ENCODE measurements at regions not wholly inside any gene's neighbourhood (a gene's known extent, or its start where the extent isn't known, plus 50 kb on each side); places are given as distances from the start of the nearest gene placed in this dataset.

- TF ChIP-seq FOXP4 (CRISPR knock-in tag; IDR thresholded peaks at IDR 0.05) (no peak), RNF2 (conservative IDR thresholded peaks at IDR 0.05; ENCODE audit: low read depth) (no peak), MED1 (CRISPR knock-in tag; IDR thresholded peaks at IDR 0.05) (no peak), TFAP4 (IDR thresholded peaks at IDR 0.05; ENCODE audit: borderline replicate concordance, low read depth) (no peak), ZFP36 (IDR thresholded peaks at IDR 0.05; ENCODE audit: borderline replicate concordance, low read depth, low read length, partially characterized antibody) (no peak), DPF2 (CRISPR knock-in tag; IDR thresholded peaks at IDR 0.05; ENCODE audit: borderline replicate concordance, low read depth) (no peak), ZNF44 (CRISPR knock-in tag; IDR thresholded peaks at IDR 0.05) (no peak), MYPOP (CRISPR knock-in tag; IDR thresholded peaks at IDR 0.05) (no peak), RBFOX2 (IDR thresholded peaks at IDR 0.05; ENCODE audit: low read depth, low read length) (no peak), ZNF350 (CRISPR knock-in tag; IDR thresholded peaks at IDR 0.05; ENCODE audit: borderline replicate concordance, low read depth) (no peak)
These were observed 92.5 kb upstream of the SLC35B3 start (continued) for GRCh38 chr6:8527818-8528217.

- in situ Hi-C loops (cut with HindIII; ENCODE audit: extremely low pct_ligation_motif_present, low pct_unique_long_range_greater_than_20kb) = loop anchor here (25.0 kb wide), 1 partner anchor 1911 kb away; no protein-coding TSS in a partner anchor
- Histone ChIP-seq H3K36me3 (replicated peaks in 1 of 2; ENCODE audit: control insufficient read depth in 1 of 2, insufficient read depth in 2 of 2, low read length in 2 of 2) (no peaks in the 10 kb centered on the region), H3K4me1 (ENCODE audit: insufficient read depth, low read length) (no peaks in the 10 kb centered on the region), H3K4me3 (replicated peaks in 1 of 3; ENCODE audit: insufficient read depth in 1 of 3, low read depth in 2 of 3, low read length in 3 of 3) (no peak overlapping the region), H3K9ac (ENCODE audit: insufficient read depth, low read depth, low read length) (no peak overlapping the region), H3K9me3 (ENCODE audit: low read length) (no peaks in the 10 kb centered on the region), H3K27me3 (ENCODE audit: control insufficient read depth in 1 of 2, insufficient read depth in 2 of 2, low read length in 2 of 2) (no peaks in the 10 kb centered on the region), H3K79me2 (ENCODE audit: insufficient read depth, low read length) (no peaks in the 10 kb centered on the region), H2AFZ (ENCODE audit: low read length) (no peak overlapping the region), H4K20me1 (ENCODE audit: insufficient read depth, low read length) (no peaks in the 10 kb centered on the region), H3K27ac (ENCODE audit: extremely low read length, insufficient read depth, low read length) (no peak overlapping the region), H3K4me2 (ENCODE audit: low read depth, low read length) (no peak overlapping the region)
- DNase-seq (ENCODE audit: low spot score) (no peak), ATAC-seq (no peak), FAIRE-seq (no peak)
- WGBS (ENCODE audit: low lambda C conversion rate) = 6% methylated on average over 7 of the region's 7 CpGs
- ChIA-PET POLR2A (no interaction called here), CTCF (ENCODE audit: low intra/inter-chr PET ratio, low total read pairs) (no interaction called here)
- BruUV-seq (replicated peaks) = no TSS peak
- intact Hi-C loops (cut with micrococcal nuclease; ENCODE audit: unreplicated experiment) = no loop called here
- TF ChIP-seq THAP7 (CRISPR knock-in tag; IDR thresholded peaks at IDR 0.05) (no peak), ZNF841 (CRISPR knock-in tag; IDR thresholded peaks at IDR 0.05; ENCODE audit: borderline replicate concordance) (no peak), FOXO1 (CRISPR knock-in tag; IDR thresholded peaks at IDR 0.05) (no peak), BHLHE40 (IDR thresholded peaks at IDR 0.05; ENCODE audit: low read length) (no peak), ZFP41 (CRISPR knock-in tag; IDR thresholded peaks at IDR 0.05; ENCODE audit: borderline replicate concordance) (no peak), NCOA2 (CRISPR knock-in tag; IDR thresholded peaks at IDR 0.05) (no peak), ATF7 (IDR thresholded peaks at IDR 0.05) (no peak), ATF7 (CRISPR knock-in tag; IDR thresholded peaks at IDR 0.05) (no peak), BCLAF1 (IDR thresholded peaks at IDR 0.05) (no peak)
These were observed 91.3 kb upstream of the SLC35B3 start for GRCh38 chr6:8526624-8527023.

Data from HepG2 (cell line).